Ectodermal cell (in vitro differentiated cells): ENCODE measurements at regions not wholly inside any gene's neighbourhood (a gene's known extent, or its start where the extent isn't known, plus 50 kb on each side); places are given as distances from the start of the nearest gene placed in this dataset.

Experiments
- H3K27ac ChIP-seq: 2 replicates; pipeline ENCODE4 v1.7.0; 2013; ENCODE audit warnings: mild to moderate bottlenecking, low read depth, low read length; ENCODE audit not compliant: insufficient read depth, poor library complexity, severe bottlenecking
- H3K27me3 ChIP-seq: 2 replicates; pipeline ENCODE4 v1.7.0; 2013; ENCODE audit warnings: mild to moderate bottlenecking, low read length; ENCODE audit not compliant: insufficient read depth, control insufficient read depth, poor library complexity, severe bottlenecking
- H3K36me3 ChIP-seq: one replicate; pipeline ENCODE4 v1.7.0; 2013; ENCODE audit warnings: low read length; ENCODE audit not compliant: control insufficient read depth, insufficient read depth
- H3K4me1 ChIP-seq: one replicate; pipeline ENCODE4 v1.7.0; 2013; ENCODE audit warnings: low read length; ENCODE audit not compliant: control insufficient read depth, insufficient read depth
- H3K4me3 ChIP-seq: 2 replicates; pipeline ENCODE4 v1.7.0; 2013; ENCODE audit warnings: low read depth, low read length, control low read depth; ENCODE audit not compliant: insufficient read depth
- H3K9me3 ChIP-seq: 2 replicates; pipeline ENCODE4 v1.7.0; 2013; ENCODE audit warnings: mild to moderate bottlenecking, low read length, moderate library complexity; ENCODE audit not compliant: control insufficient read depth
- WGBS, 2 experiments: methylation state at CpG; one replicate each; pipeline ENCODE4 v1.1.7; 2013; ENCODE audit warnings: missing lambda C conversion rate in 2 of 2; 5-methylcytosine and 5-hydroxymethylcytosine counted together

- H3K4me3 ChIP-seq, result no peak overlapping the region
- no peaks in the 10 kb centered on the region for H3K4me1 ChIP-seq
- 99 to 100% methylated on average over 1 to 2 of the region's 2 CpGs for WGBS, 2 experiments
- no peaks in the 10 kb centered on the region for H3K27me3 ChIP-seq
- H3K9me3 ChIP-seq, result no peaks in the 10 kb centered on the region
- H3K36me3 ChIP-seq, result no peaks in the 10 kb centered on the region
- no peak overlapping the region for H3K27ac ChIP-seq
These were observed 571.8 kb downstream of the CCSER2 start for GRCh38 chr10:84900141-84900540.

- no peak overlapping the region for H3K27ac ChIP-seq
- WGBS, 2 experiments, result 88 to 100% methylated on average over 2 of the region's 3 CpGs
- H3K9me3 ChIP-seq, result no peaks in the 10 kb centered on the region
- no peaks in the 10 kb centered on the region for H3K4me1 ChIP-seq
- no peak overlapping the region for H3K4me3 ChIP-seq
- no peaks in the 10 kb centered on the region for H3K36me3 ChIP-seq
- H3K27me3 ChIP-seq, result no peaks in the 10 kb centered on the region
These were observed 573.5 kb downstream of the CCSER2 start for GRCh38 chr10:84901885-84902284.

GRCh38 chr10:84902553-84902952 lies 574.2 kb downstream of the CCSER2 start:
- Histone ChIP-seq H3K9me3 (no peaks in the 10 kb centered on the region), H3K4me3 (no peak overlapping the region), H3K27ac (no peak overlapping the region), H3K36me3 (no peaks in the 10 kb centered on the region), H3K27me3 (no peaks in the 10 kb centered on the region), H3K4me1 (no peaks in the 10 kb centered on the region)
- WGBS, 2 experiments, result 94 to 97% methylated on average over 3 of the region's 3 CpGs

GRCh38 chr10:84903320-84903719 lies 574.9 kb downstream of the CCSER2 start:
- Histone ChIP-seq H3K4me3 (no peak overlapping the region), H3K4me1 (no peaks in the 10 kb centered on the region), H3K9me3 (no peaks in the 10 kb centered on the region), H3K27ac (no peak overlapping the region), H3K36me3 (no peaks in the 10 kb centered on the region), H3K27me3 (no peaks in the 10 kb centered on the region)

- Histone ChIP-seq H3K36me3 (no peaks in the 10 kb centered on the region), H3K4me1 (no peaks in the 10 kb centered on the region), H3K27me3 (no peaks in the 10 kb centered on the region), H3K9me3 (no peaks in the 10 kb centered on the region), H3K27ac (no peak overlapping the region), H3K4me3 (no peak overlapping the region)
- WGBS, 2 experiments, result 81 to 87% methylated on average over 4 of the region's 4 CpGs
These were observed 579.1 kb downstream of the CCSER2 start for GRCh38 chr10:84907461-84908009.

GRCh38 chr10:84908491-84908890 lies 580.1 kb downstream of the CCSER2 start:
- no peaks in the 10 kb centered on the region for H3K9me3 ChIP-seq
- no peak overlapping the region for H3K27ac ChIP-seq
- no peaks in the 10 kb centered on the region for H3K4me1 ChIP-seq
- no peaks in the 10 kb centered on the region for H3K36me3 ChIP-seq
- 82 to 85% methylated on average over 4 of the region's 4 CpGs for WGBS, 2 experiments
- H3K27me3 ChIP-seq, result no peaks in the 10 kb centered on the region
- no peak overlapping the region for H3K4me3 ChIP-seq

GRCh38 chr10:84921701-84922100 lies 593.3 kb downstream of the CCSER2 start:
- Histone ChIP-seq H3K9me3 (no peaks in the 10 kb centered on the region), H3K27ac (no peak overlapping the region), H3K27me3 (no peaks in the 10 kb centered on the region), H3K4me3 (no peak overlapping the region), H3K36me3 (no peaks in the 10 kb centered on the region), H3K4me1 (no peaks in the 10 kb centered on the region)
- 30 to 41% methylated on average over 1 of the region's 1 CpG for WGBS, 2 experiments

- Histone ChIP-seq H3K36me3 (no peaks in the 10 kb centered on the region), H3K4me3 (no peak overlapping the region), H3K9me3 (no peaks in the 10 kb centered on the region), H3K27me3 (no peaks in the 10 kb centered on the region), H3K27ac (no peak overlapping the region), H3K4me1 (no peaks in the 10 kb centered on the region)
- WGBS, 2 experiments, result 88 to 92% methylated on average over 2 of the region's 2 CpGs
These were observed 595.7 kb downstream of the CCSER2 start for GRCh38 chr10:84924131-84924530.

GRCh38 chr10:84925495-84925894 lies 597.1 kb downstream of the CCSER2 start:
- no peak overlapping the region for H3K27ac ChIP-seq
- H3K4me3 ChIP-seq, result no peak overlapping the region
- no peaks in the 10 kb centered on the region for H3K27me3 ChIP-seq
- H3K9me3 ChIP-seq, result no peaks in the 10 kb centered on the region
- H3K36me3 ChIP-seq, result no peaks in the 10 kb centered on the region
- H3K4me1 ChIP-seq, result no peaks in the 10 kb centered on the region

- Histone ChIP-seq H3K4me1 (no peaks in the 10 kb centered on the region), H3K36me3 (no peaks in the 10 kb centered on the region), H3K9me3 (no peaks in the 10 kb centered on the region), H3K27me3 (no peaks in the 10 kb centered on the region), H3K27ac (no peak overlapping the region), H3K4me3 (no peak overlapping the region)
- 93 to 97% methylated on average over 5 to 6 of the region's 7 CpGs for WGBS, 2 experiments
These were observed 605.0 kb downstream of the CCSER2 start for GRCh38 chr10:84933402-84933801.

GRCh38 chr10:84935772-84936171 lies 607.4 kb downstream of the CCSER2 start:
- WGBS, 2 experiments, result 94 to 95% methylated on average over 3 of the region's 3 CpGs
- H3K9me3 ChIP-seq, result no peaks in the 10 kb centered on the region
- H3K36me3 ChIP-seq, result no peaks in the 10 kb centered on the region
- H3K27ac ChIP-seq, result no peak overlapping the region
- no peak overlapping the region for H3K4me3 ChIP-seq
- no peaks in the 10 kb centered on the region for H3K27me3 ChIP-seq
- no peaks in the 10 kb centered on the region for H3K4me1 ChIP-seq
